Smooth muscle cell (in vitro differentiated cells): ENCODE measurements at regions not wholly inside any gene's neighbourhood (a gene's known extent, or its start where the extent isn't known, plus 50 kb on each side); places are given as distances from the start of the nearest gene placed in this dataset.

Experiments
- DNase-seq: peaks from one replicate; lab custom pipeline; 2025; ENCODE audit not compliant: unreplicated experiment; lab: John Stamatoyannopoulos, UW
- H2AFZ ChIP-seq: fragments of 200-600 bp; sonication (generic); 2 replicates; pipeline ENCODE4 v1.6.0; 2016; ENCODE audit warnings: antibody characterized with exemption, low read depth, mild to moderate bottlenecking
- H3F3A ChIP-seq: fragments of 200-600 bp; sonication (generic); 2 replicates; pipeline ENCODE4 v1.6.0; 2017; ENCODE audit warnings: antibody characterized with exemption, low read depth
- H3K27ac ChIP-seq: fragments of 200-600 bp; sonication (generic); 2 replicates; pipeline ENCODE4 v1.5.1; 2016; ENCODE audit warnings: low read depth, mild to moderate bottlenecking
- H3K27me3 ChIP-seq: fragments of 200-600 bp; sonication (generic); 2 replicates; pipeline ENCODE4 v1.6.1; 2016; ENCODE audit warnings: low read depth, mild to moderate bottlenecking
- H3K36me3 ChIP-seq: fragments of 200-600 bp; sonication (generic); 2 replicates; pipeline ENCODE4 v1.5.1; 2016; ENCODE audit warnings: low read depth
- H3K4me1 ChIP-seq: fragments of 200-600 bp; sonication (generic); 2 replicates; pipeline ENCODE4 v1.5.1; 2016; ENCODE audit warnings: low read depth
- H3K4me2 ChIP-seq: fragments of 200-600 bp; sonication (generic); 2 replicates; pipeline ENCODE4 v1.6.0; 2016; ENCODE audit warnings: mild to moderate bottlenecking
- H3K4me3 ChIP-seq: fragments of 200-600 bp; sonication (generic); 2 replicates; pipeline ENCODE4 v1.5.1; 2016; ENCODE audit warnings: mild to moderate bottlenecking
- H3K79me2 ChIP-seq: fragments of 200-600 bp; sonication (generic); 2 replicates; pipeline ENCODE4 v1.6.0; 2016; ENCODE audit warnings: low read depth, mild to moderate bottlenecking
- H3K9ac ChIP-seq: fragments of 200-600 bp; sonication (generic); 2 replicates; pipeline ENCODE4 v1.6.0; 2016; ENCODE audit warnings: low read depth
- H3K9me3 ChIP-seq: fragments of 200-600 bp; sonication (generic); replicated peaks from 2 replicates; pipeline ENCODE4 v1.5.1; 2016; ENCODE audit warnings: low read depth
- H4K20me1 ChIP-seq: fragments of 200-600 bp; sonication (generic); 2 replicates; pipeline ENCODE4 v1.6.0; 2016; ENCODE audit warnings: low read depth
- WGBS: methylation state at CpG from one replicate; pipeline ENCODE4 v1.1.7; 2016; ENCODE audit warnings: low lambda C conversion rate; 5-methylcytosine and 5-hydroxymethylcytosine counted together
- TF ChIP-seq, protein P1 (sequence below): fragments of 200-600 bp; sonication (generic); IDR thresholded peaks from 2 replicates; pipeline ENCODE4 v1.5.1; 2017; ENCODE audit warnings: borderline replicate concordance, mild to moderate bottlenecking, antibody characterized with exemption; ENCODE audit not compliant: insufficient read depth, poor library complexity, severe bottlenecking

GRCh38 chr1:79478728-79479373 lies 472.3 kb upstream of the ADGRL4 start:
- Histone ChIP-seq H3F3A (no peaks in the 10 kb centered on the region), H3K36me3 (no peaks in the 10 kb centered on the region), H3K4me1 (no peaks in the 10 kb centered on the region), H3K4me2 (no peak overlapping the region), H3K9me3 (no peaks in the 10 kb centered on the region), H4K20me1 (no peaks in the 10 kb centered on the region), H3K27me3 (no peaks in the 10 kb centered on the region), H3K4me3 (no peak overlapping the region), H3K79me2 (no peaks in the 10 kb centered on the region), H2AFZ (no peak overlapping the region), H3K27ac (no peak overlapping the region), H3K9ac (no peak overlapping the region)
- 92% methylated on average over 9 of the region's 9 CpGs for WGBS
- no peak for DNase-seq
- TF ChIP-seq, protein P1, sequence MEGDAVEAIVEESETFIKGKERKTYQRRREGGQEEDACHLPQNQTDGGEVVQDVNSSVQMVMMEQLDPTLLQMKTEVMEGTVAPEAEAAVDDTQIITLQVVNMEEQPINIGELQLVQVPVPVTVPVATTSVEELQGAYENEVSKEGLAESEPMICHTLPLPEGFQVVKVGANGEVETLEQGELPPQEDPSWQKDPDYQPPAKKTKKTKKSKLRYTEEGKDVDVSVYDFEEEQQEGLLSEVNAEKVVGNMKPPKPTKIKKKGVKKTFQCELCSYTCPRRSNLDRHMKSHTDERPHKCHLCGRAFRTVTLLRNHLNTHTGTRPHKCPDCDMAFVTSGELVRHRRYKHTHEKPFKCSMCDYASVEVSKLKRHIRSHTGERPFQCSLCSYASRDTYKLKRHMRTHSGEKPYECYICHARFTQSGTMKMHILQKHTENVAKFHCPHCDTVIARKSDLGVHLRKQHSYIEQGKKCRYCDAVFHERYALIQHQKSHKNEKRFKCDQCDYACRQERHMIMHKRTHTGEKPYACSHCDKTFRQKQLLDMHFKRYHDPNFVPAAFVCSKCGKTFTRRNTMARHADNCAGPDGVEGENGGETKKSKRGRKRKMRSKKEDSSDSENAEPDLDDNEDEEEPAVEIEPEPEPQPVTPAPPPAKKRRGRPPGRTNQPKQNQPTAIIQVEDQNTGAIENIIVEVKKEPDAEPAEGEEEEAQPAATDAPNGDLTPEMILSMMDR, result no peak

GRCh38 chr1:79478160-79478559 lies 471.6 kb upstream of the ADGRL4 start:
- H2AFZ ChIP-seq, result no peak overlapping the region
- H3K36me3 ChIP-seq, result no peaks in the 10 kb centered on the region
- DNase-seq, result no peak
- no peak overlapping the region for H3K4me2 ChIP-seq
- no peaks in the 10 kb centered on the region for H3F3A ChIP-seq
- no peaks in the 10 kb centered on the region for H4K20me1 ChIP-seq
- H3K79me2 ChIP-seq, result no peaks in the 10 kb centered on the region
- no peak overlapping the region for H3K4me3 ChIP-seq
- 97% methylated on average over 19 of the region's 19 CpGs for WGBS
- H3K9me3 ChIP-seq, result no peaks in the 10 kb centered on the region
- no peak overlapping the region for H3K27ac ChIP-seq
- H3K4me1 ChIP-seq, result no peaks in the 10 kb centered on the region
- TF ChIP-seq, protein P1, result no peak
- no peak overlapping the region for H3K9ac ChIP-seq
- no peaks in the 10 kb centered on the region for H3K27me3 ChIP-seq

- no peak overlapping the region for H3K9ac ChIP-seq
- no peak for DNase-seq
- H2AFZ ChIP-seq, result no peak overlapping the region
- TF ChIP-seq, protein P1, result no peak
- no peaks in the 10 kb centered on the region for H4K20me1 ChIP-seq
- no peak overlapping the region for H3K27ac ChIP-seq
- no peaks in the 10 kb centered on the region for H3K4me1 ChIP-seq
- H3F3A ChIP-seq, result no peaks in the 10 kb centered on the region
- 91% methylated on average over 4 of the region's 4 CpGs for WGBS
- H3K4me3 ChIP-seq, result no peak overlapping the region
- H3K9me3 ChIP-seq, result no peaks in the 10 kb centered on the region
- H3K4me2 ChIP-seq, result no peak overlapping the region
- H3K36me3 ChIP-seq, result no peaks in the 10 kb centered on the region
- no peaks in the 10 kb centered on the region for H3K79me2 ChIP-seq
- H3K27me3 ChIP-seq, result no peaks in the 10 kb centered on the region
Observed at GRCh38 chr1:79472067-79472656, 465.6 kb upstream of the ADGRL4 start.

- Histone ChIP-seq H3K36me3 (no peaks in the 10 kb centered on the region), H3K27me3 (no peaks in the 10 kb centered on the region), H3K9ac (no peak overlapping the region), H3F3A (no peaks in the 10 kb centered on the region), H3K4me2 (no peak overlapping the region), H4K20me1 (no peaks in the 10 kb centered on the region), H3K4me3 (no peak overlapping the region), H3K79me2 (no peaks in the 10 kb centered on the region), H3K4me1 (no peaks in the 10 kb centered on the region), H3K27ac (no peak overlapping the region), H3K9me3 (no peaks in the 10 kb centered on the region), H2AFZ (no peak overlapping the region)
- TF ChIP-seq, protein P1, result no peak
- no peak for DNase-seq
Observed at GRCh38 chr1:79469139-79469538, 462.6 kb upstream of the ADGRL4 start.
